DMS153 treated with DMSO at 0.1 percent for 48 hours (cell line): ENCODE measurements at regions not wholly inside any gene's neighbourhood (a gene's known extent, or its start where the extent isn't known, plus 50 kb on each side); places are given as distances from the start of the nearest gene placed in this dataset.

Experiments
- DNase-seq: peaks from one replicate; lab custom pipeline; 2025; ENCODE audit not compliant: unreplicated experiment; lab: John Stamatoyannopoulos, UW

GRCh38 chrX:9312922-9313867 lies 151.7 kb upstream of the TBL1X start:
- no peak for DNase-seq

GRCh38 chrX:9315086-9315485 lies 149.8 kb upstream of the TBL1X start:
- no peak for DNase-seq

- DNase-seq, result no peak
Observed at GRCh38 chrX:9316096-9316495, 148.8 kb upstream of the TBL1X start.

- no peak for DNase-seq
Observed at GRCh38 chrX:9317176-9317575, 147.7 kb upstream of the TBL1X start.

- DNase-seq, result no peak
Observed at GRCh38 chrX:9318213-9318612, 146.6 kb upstream of the TBL1X start.

GRCh38 chrX:9318766-9319165 lies 146.1 kb upstream of the TBL1X start:
- no peak for DNase-seq

- DNase-seq, result no peak
Observed at GRCh38 chrX:9320940-9321339, 143.9 kb upstream of the TBL1X start.

GRCh38 chrX:9324676-9325075 lies 140.2 kb upstream of the TBL1X start:
- DNase-seq, result no peak

- no peak for DNase-seq
Observed at GRCh38 chrX:9326369-9326768, 138.5 kb upstream of the TBL1X start.

GRCh38 chrX:9327086-9327746 lies 137.6 kb upstream of the TBL1X start:
- DNase-seq, result no peak

GRCh38 chrX:9327747-9328145 lies 137.1 kb upstream of the TBL1X start:
- DNase-seq, result no peak

- DNase-seq, result no peak
Observed at GRCh38 chrX:9329056-9329455, 135.8 kb upstream of the TBL1X start.

GRCh38 chrX:9330249-9330982 lies 134.4 kb upstream of the TBL1X start:
- no peak for DNase-seq

GRCh38 chrX:9333873-9334560 lies 130.8 kb upstream of the TBL1X start:
- DNase-seq, result no peak

- DNase-seq, result no peak
Observed at GRCh38 chrX:9335251-9335650, 129.6 kb upstream of the TBL1X start.

GRCh38 chrX:9336456-9336855 lies 128.4 kb upstream of the TBL1X start:
- DNase-seq, result no peak

GRCh38 chrX:9337046-9337445 lies 127.8 kb upstream of the TBL1X start:
- DNase-seq, result no peak

GRCh38 chrX:9338986-9339385 lies 125.9 kb upstream of the TBL1X start:
- no peak for DNase-seq

GRCh38 chrX:9339603-9340491 lies 125.0 kb upstream of the TBL1X start:
- no peak for DNase-seq
